ENCODE measurements at regions not wholly inside any gene's neighbourhood (a gene's known extent, or its start where the extent isn't known, plus 50 kb on each side); places are given as distances from the start of the nearest gene placed in this dataset.

DNA sequence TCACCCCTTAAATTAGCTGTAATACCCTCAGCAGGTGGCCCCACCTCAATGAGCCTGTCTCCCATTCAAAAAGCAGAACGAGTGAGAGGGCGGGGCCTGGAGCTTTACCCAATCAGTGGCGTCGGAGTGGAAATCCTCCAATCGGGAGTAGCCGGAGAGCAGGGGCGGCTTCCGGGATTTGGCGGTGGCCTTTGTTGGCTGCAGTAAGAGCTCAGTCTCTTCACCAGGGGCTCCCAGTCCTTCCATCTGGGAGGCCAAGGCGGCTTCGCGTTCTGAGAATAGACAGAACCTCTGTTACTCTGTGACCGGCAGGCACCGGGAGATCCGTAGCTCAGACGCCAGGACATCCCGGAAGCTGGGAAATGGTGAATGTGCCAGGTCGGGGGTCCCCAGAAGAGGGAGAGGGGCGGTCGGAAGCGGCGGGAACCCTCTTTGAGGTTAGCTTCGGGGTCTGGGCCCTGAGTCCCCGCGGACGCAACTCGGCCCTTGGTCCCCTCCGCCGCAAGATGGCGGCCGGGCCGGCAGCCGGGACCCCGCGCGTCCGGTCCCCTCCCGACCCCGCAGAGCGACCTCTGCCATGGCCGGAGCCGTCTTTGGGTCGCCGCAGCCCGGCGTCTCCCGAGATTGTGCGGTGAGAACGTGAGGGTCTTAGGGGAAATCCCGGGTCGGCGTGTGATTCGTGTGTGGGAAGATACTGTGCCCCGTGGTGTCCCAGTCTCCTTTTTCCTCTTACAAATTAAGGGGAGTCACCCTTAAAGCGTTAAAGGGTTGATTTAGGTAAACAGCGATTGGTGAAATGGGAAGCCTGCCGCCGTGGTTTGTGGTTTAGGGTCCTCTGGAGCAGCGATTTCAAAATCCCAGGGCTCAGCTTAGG is 160.3 kb upstream of the ZNF267 start:
- DNase-seq = peak; percentile 93
- Histone ChIP-seq H3K9me3 (replicated peaks; ENCODE audit: insufficient read depth, low read length) (no peaks in the 10 kb centered on the region), H3K27ac (ENCODE audit: low read length) (peak overlapping the region; percentile 44; the same call in 1 of the 2 replicates), H2AFZ (ENCODE audit: low read length) (peak overlapping the region; percentile 89), H4K20me1 (ENCODE audit: insufficient read depth, low read length) (no peaks in the 10 kb centered on the region), H3K79me2 (ENCODE audit: low read length) (peaks cover 3% of the 10 kb centered on the region; the same call in 1 of the 2 replicates), H3F3A (ENCODE audit: insufficient read depth, low read length) (no peaks in the 10 kb centered on the region), H3K4me2 (ENCODE audit: low read depth, low read length) (peak overlapping the region; percentile 63), H3K9me2 (replicated peaks; ENCODE audit: insufficient read depth, low read length) (no peaks in the 10 kb centered on the region), H3K27me3 (replicated peaks; ENCODE audit: insufficient read depth, low read length) (no peaks in the 10 kb centered on the region), H3K36me3 (replicated peaks; ENCODE audit: insufficient read depth, low read length) (no peaks in the 10 kb centered on the region), H3K4me1 (ENCODE audit: low read length) (no peaks in the 10 kb centered on the region), H3K4me3 (ENCODE audit: low read length) (peak overlapping the region; percentile 76), H3K9ac (ENCODE audit: low read length) (peak overlapping the region; percentile 80)
- TF ChIP-seq EZH2 (optimal IDR thresholded peaks at IDR 0.05; ENCODE audit: low read depth, low read length) = no peak
- TF ChIP-seq, protein P1, sequence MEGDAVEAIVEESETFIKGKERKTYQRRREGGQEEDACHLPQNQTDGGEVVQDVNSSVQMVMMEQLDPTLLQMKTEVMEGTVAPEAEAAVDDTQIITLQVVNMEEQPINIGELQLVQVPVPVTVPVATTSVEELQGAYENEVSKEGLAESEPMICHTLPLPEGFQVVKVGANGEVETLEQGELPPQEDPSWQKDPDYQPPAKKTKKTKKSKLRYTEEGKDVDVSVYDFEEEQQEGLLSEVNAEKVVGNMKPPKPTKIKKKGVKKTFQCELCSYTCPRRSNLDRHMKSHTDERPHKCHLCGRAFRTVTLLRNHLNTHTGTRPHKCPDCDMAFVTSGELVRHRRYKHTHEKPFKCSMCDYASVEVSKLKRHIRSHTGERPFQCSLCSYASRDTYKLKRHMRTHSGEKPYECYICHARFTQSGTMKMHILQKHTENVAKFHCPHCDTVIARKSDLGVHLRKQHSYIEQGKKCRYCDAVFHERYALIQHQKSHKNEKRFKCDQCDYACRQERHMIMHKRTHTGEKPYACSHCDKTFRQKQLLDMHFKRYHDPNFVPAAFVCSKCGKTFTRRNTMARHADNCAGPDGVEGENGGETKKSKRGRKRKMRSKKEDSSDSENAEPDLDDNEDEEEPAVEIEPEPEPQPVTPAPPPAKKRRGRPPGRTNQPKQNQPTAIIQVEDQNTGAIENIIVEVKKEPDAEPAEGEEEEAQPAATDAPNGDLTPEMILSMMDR (IDR thresholded peaks at IDR 0.05; ENCODE audit: low read length) = no peak
- TF ChIP-seq EZH2phosphoT487 (IDR thresholded peaks at IDR 0.05; ENCODE audit: low read length) = no peak

DNA sequence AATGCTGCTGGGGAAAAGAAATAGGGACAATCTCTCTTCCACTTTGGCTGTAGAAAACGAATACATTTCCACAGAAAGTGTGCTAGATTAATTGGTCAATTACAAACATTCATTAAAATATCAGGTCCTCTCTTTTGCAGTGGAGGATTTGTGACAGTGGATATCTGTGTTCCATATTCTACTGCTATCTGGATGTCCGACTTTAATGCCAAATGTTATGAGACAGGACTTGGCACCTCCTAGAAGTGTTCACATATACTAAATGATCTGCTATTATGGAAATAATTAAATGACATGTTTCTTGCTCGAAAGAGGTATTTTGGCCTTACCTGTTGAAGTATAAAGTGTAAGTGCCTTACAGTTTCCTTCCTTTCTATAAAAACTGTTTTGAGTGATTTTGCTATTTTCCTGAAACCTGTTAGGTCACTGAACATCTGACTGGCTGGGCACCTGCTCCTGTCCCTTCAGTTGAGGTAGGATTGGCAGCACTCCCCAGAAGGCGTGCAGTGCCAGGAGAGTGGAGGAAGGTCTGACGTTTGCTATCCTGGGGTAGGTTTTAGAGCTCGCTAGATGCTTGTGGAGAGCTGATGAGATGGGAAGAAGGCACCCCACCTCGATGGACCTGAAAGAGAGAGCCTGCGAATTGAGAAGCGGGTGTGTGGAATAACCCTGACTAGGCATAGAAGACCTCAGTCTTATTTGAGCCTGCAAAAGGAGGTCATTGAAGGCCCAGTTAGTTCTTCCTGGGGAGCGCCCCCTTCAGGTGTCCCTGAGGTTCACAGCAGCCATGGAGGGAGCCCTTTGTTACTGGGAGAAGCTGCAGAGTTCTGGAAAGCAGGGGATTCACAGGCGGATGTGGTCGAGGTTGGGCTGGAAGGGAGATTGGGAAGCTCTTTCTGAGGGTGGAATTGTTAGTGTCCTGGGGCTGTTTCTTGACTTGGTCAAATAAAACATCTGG is 159.4 kb upstream of the ZNF267 start:
- Histone ChIP-seq H3K36me3 (replicated peaks; ENCODE audit: insufficient read depth, low read length) (no peaks in the 10 kb centered on the region), H3K4me1 (ENCODE audit: low read length) (no peaks in the 10 kb centered on the region), H3K4me3 (ENCODE audit: low read length) (peak overlapping the region; percentile 76), H3K9me3 (replicated peaks; ENCODE audit: insufficient read depth, low read length) (no peaks in the 10 kb centered on the region), H4K20me1 (ENCODE audit: insufficient read depth, low read length) (no peaks in the 10 kb centered on the region), H3K9ac (ENCODE audit: low read length) (peak overlapping the region; percentile 80), H3F3A (ENCODE audit: insufficient read depth, low read length) (no peaks in the 10 kb centered on the region), H3K79me2 (ENCODE audit: low read length) (peaks cover 3% of the 10 kb centered on the region; the same call in 1 of the 2 replicates), H3K4me2 (ENCODE audit: low read depth, low read length) (peak overlapping the region; percentile 63), H3K9me2 (replicated peaks; ENCODE audit: insufficient read depth, low read length) (no peaks in the 10 kb centered on the region), H3K27ac (ENCODE audit: low read length) (no peak overlapping the region), H2AFZ (ENCODE audit: low read length) (peak overlapping the region; percentile 89), H3K27me3 (replicated peaks; ENCODE audit: insufficient read depth, low read length) (no peaks in the 10 kb centered on the region)
- DNase-seq = no peak
- TF ChIP-seq EZH2phosphoT487 (IDR thresholded peaks at IDR 0.05; ENCODE audit: low read length) = no peak
- no peak for TF ChIP-seq EZH2 (optimal IDR thresholded peaks at IDR 0.05; ENCODE audit: low read depth, low read length)
- TF ChIP-seq, protein P1 (IDR thresholded peaks at IDR 0.05; ENCODE audit: low read length) = peak; percentile 25; the same call in 1 of the 2 replicates

DNA sequence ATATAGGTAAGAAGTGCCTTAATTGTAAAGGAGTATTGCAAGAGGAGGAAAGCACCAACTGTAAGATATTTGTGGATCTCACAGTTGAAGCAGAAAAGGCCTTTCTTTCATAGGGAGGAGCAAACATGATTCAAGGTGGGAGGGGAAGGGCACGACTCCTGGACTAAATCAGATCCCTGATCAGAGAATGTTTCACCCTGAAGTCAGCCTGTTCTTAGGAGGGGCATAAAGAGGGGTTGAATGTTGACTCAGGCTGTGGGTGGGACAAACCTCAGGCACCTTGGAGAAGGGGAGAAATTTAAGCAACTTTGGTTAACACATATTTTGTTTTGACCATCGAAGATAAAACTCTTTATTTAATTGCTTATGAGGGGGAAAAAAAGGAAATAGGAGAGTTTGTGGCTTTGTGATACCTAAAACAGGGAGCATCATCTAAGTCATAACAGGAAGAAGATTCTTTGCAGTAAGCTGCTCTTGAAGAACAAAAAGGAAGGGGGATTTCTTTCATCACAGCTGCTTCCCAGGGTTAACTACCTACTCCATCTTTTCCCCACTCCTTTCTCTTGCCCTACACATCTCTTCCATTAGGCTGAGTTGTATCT is 158.6 kb upstream of the ZNF267 start:
- no peaks in the 10 kb centered on the region for H3K4me1 ChIP-seq (ENCODE audit: low read length)
- no peak overlapping the region for H3K9ac ChIP-seq (ENCODE audit: low read length)
- H3K36me3 ChIP-seq (replicated peaks; ENCODE audit: insufficient read depth, low read length) = no peaks in the 10 kb centered on the region
- H3K79me2 ChIP-seq (ENCODE audit: low read length) = peaks cover 3% of the 10 kb centered on the region; the same call in 1 of the 2 replicates
- TF ChIP-seq EZH2phosphoT487 (IDR thresholded peaks at IDR 0.05; ENCODE audit: low read length) (no peak), EZH2 (optimal IDR thresholded peaks at IDR 0.05; ENCODE audit: low read depth, low read length) (no peak)
- TF ChIP-seq, protein P1 (IDR thresholded peaks at IDR 0.05; ENCODE audit: low read length) = no peak
- H3K4me3 ChIP-seq (ENCODE audit: low read length) = no peak overlapping the region
- H4K20me1 ChIP-seq (ENCODE audit: insufficient read depth, low read length) = no peaks in the 10 kb centered on the region
- no peaks in the 10 kb centered on the region for H3K9me2 ChIP-seq (replicated peaks; ENCODE audit: insufficient read depth, low read length)
- H3K27ac ChIP-seq (ENCODE audit: low read length) = no peak overlapping the region
- no peaks in the 10 kb centered on the region for H3F3A ChIP-seq (ENCODE audit: insufficient read depth, low read length)
- H2AFZ ChIP-seq (ENCODE audit: low read length) = no peak overlapping the region
- H3K27me3 ChIP-seq (replicated peaks; ENCODE audit: insufficient read depth, low read length) = no peaks in the 10 kb centered on the region
- DNase-seq = no peak
- H3K4me2 ChIP-seq (ENCODE audit: low read depth, low read length) = no peak overlapping the region
- H3K9me3 ChIP-seq (replicated peaks; ENCODE audit: insufficient read depth, low read length) = no peaks in the 10 kb centered on the region
